IPS-15b (cell line): ENCODE measurements at regions not wholly inside any gene's neighbourhood (a gene's known extent, or its start where the extent isn't known, plus 50 kb on each side); places are given as distances from the start of the nearest gene placed in this dataset.

Experiments used
- H3K27me3 ChIP-seq: one replicate; pipeline ENCODE4 v1.6.1; 2013; ENCODE audit warnings: low read length; ENCODE audit not compliant: control insufficient read depth, insufficient read depth
- H3K36me3 ChIP-seq: one replicate; pipeline ENCODE4 v1.6.1; 2013; ENCODE audit warnings: low read length; ENCODE audit not compliant: control insufficient read depth, insufficient read depth
- H3K4me1 ChIP-seq: one replicate; pipeline ENCODE4 v1.6.1; 2013; ENCODE audit warnings: mild to moderate bottlenecking, low read length; ENCODE audit not compliant: control insufficient read depth, insufficient read depth
- H3K4me3 ChIP-seq: one replicate; pipeline ENCODE4 v1.5.1; 2013; ENCODE audit warnings: low read depth, low read length
- H3K9ac ChIP-seq: one replicate; pipeline ENCODE4 v1.6.1; 2013; ENCODE audit warnings: low read depth, mild to moderate bottlenecking, low read length
- H3K9me3 ChIP-seq: one replicate; pipeline ENCODE4 v1.6.1; 2013; ENCODE audit warnings: mild to moderate bottlenecking, low read length; ENCODE audit not compliant: control insufficient read depth, insufficient read depth

DNA sequence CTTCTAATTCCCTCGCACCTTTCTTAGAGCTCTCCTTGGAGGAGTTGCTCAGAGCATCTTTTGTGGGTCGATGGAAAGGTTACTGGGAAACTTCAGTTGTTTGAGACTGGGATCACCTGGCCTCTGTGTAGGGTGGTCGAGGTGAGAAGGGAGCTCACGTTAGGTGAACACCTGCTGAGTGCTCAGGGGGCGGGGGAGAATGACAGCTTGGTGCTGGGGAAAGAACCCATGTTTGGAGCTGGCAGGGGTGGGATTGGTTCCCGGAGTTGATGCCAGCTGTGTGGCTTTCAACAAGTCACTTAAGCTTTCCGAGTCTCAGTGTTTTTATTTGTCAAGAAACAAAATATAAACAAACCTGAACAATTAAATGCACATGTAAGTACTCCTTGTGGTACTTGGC is 122.3 kb downstream of the GLI2 start:
- H3K4me3 ChIP-seq: no peak overlapping the region
- H3K4me1 ChIP-seq: peaks cover 6% of the 10 kb centered on the region
- peaks cover 5% of the 10 kb centered on the region for H3K36me3 ChIP-seq
- H3K9me3 ChIP-seq: no peaks in the 10 kb centered on the region
- H3K9ac ChIP-seq: no peak overlapping the region
- no peaks in the 10 kb centered on the region for H3K27me3 ChIP-seq

DNA sequence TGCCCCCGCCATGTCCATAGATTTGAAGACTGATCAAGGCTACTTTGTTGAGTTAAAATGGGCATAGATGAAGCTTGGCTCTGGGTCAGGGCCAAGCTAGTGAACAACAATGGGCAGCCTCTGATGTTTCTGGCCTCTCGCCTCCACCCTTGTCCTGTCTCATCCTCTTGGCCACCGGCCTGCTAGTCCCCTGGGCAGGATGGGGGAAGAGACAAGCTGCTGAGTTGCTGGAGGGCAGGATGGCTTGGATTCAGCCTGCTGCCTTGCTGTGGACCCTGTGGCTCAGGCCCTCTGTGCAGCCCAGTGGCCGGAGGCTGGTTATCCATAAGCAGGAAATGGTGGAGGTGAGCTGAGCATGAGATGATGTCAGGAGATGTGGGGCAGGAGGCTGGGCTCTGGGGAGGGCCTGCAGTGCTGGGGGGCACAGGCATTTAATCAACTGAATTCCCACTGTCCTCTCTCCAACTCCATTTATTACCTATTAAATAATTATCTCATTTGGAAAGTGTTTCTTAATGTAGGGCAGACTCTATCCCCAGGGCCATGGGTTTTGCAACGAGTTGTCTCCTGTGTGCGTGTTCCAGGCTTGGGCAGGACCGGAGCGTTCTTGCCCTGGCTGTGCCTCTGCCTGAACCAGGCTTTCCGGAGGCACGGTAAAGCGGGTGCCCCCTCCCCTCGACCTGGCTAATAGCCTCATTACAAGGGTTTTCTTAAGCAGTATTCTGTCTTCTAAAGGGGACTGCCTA is 122.9 kb downstream of the GLI2 start:
- H3K27me3 ChIP-seq: no peaks in the 10 kb centered on the region
- no peak overlapping the region for H3K4me3 ChIP-seq
- H3K9me3 ChIP-seq: no peaks in the 10 kb centered on the region
- H3K4me1 ChIP-seq: peaks cover 6% of the 10 kb centered on the region
- peak overlapping the region; percentile 24 for H3K9ac ChIP-seq
- H3K36me3 ChIP-seq: peaks cover 5% of the 10 kb centered on the region

DNA sequence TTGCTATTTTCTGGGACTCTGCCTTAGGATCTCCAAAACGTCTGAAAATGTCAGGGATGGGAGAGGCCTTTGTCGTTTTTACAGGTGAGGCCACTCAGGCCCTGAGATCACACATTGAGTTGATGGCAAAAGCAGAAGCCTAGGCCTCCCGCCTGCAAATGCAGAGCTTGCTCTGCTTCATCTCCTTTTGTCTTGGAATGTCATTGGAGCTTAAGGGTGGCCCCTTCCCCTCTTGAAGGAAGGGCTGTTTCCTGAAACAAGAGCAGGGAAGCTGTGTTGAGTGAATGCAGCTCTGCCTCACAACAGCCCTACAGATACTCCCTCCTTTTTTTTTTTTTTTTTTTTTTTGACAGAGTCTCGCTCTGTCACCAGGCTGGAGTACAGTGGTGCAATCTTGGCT is 123.5 kb downstream of the GLI2 start:
- Histone ChIP-seq H3K27me3 (no peaks in the 10 kb centered on the region), H3K9me3 (no peaks in the 10 kb centered on the region), H3K36me3 (peaks cover 5% of the 10 kb centered on the region), H3K4me1 (peaks cover 6% of the 10 kb centered on the region), H3K4me3 (no peak overlapping the region), H3K9ac (peak overlapping the region; percentile 24)

DNA sequence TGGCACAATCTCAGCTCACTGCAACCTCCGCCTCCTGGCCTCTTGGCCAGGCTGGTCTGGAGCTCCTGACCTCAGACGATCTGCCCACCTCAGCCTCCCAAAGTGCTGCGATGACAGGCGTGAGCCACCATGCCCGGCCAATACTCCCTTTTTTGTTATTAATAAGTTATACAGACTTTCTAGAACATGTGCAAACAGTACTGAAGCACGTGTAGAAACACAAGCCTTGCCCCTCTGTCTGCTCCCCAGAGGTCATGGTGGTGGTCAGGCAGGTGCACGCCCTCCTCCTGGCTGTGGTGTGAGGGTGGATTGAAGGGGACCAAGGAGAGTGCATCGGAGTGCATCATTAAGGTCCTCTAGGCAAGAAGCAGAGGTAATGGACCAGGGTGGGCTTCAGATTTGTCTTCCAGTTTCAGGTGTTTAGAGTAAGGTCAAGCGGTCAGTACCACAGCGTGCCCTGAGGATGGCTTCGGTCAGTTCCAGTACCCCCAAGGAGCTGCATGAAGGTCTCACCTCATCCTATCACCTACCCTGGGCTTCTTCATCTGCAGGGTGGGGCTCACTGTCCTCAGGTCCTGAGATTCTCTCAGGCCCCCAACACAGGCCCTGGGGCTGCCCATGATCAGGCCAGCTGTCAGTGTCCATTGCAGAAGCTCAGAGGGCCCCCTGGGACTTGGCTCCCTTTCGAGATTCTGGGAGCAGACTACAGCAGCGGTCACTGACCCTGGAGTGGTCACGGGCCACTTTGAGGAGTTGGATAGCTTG is 124.3 kb downstream of the GLI2 start:
- no peaks in the 10 kb centered on the region for H3K9me3 ChIP-seq
- H3K9ac ChIP-seq: no peak overlapping the region
- peaks cover 6% of the 10 kb centered on the region for H3K4me1 ChIP-seq
- H3K4me3 ChIP-seq: no peak overlapping the region
- peaks cover 2% of the 10 kb centered on the region for H3K36me3 ChIP-seq
- no peaks in the 10 kb centered on the region for H3K27me3 ChIP-seq

DNA sequence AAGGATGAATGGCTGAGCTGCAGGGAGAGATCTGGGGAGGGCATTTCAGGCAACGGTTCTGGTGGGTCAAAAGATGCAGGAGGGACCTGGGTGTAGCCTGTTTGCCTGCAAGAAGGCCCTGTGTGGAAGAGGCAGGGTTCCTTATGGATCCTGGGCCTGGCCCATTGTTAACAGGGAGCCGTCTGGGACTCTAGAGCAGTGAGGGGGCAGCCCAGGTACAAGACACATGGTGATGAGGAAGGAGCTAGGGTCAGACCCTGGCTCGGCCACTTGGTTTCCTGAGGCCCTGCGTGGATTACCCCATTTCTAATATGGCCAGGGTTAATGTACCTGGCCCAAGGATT is 124.9 kb downstream of the GLI2 start:
- no peaks in the 10 kb centered on the region for H3K9me3 ChIP-seq
- H3K27me3 ChIP-seq: no peaks in the 10 kb centered on the region
- peaks cover 3% of the 10 kb centered on the region for H3K36me3 ChIP-seq
- H3K4me3 ChIP-seq: no peak overlapping the region
- H3K9ac ChIP-seq: no peak overlapping the region
- peaks cover 6% of the 10 kb centered on the region for H3K4me1 ChIP-seq

DNA sequence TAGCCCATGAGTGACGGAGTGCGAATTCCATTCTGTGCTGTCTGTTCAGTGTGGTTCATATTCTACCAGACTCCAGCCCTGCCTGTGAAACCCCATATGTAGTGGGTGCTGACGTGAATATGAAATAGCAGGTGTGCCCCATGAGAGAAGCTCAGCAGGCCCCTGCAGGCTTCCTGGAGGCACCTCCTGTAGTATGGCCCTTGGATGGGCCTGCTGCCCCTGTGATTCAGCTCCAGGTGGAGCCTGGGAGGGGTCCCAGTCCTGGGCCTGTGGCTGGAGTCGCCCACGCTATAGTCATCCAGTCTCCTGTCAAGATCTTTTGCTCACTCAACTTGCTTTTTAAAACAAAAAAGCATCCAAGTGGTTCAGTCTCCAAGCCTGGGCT is 125.5 kb downstream of the GLI2 start:
- H3K4me3 ChIP-seq: no peak overlapping the region
- no peaks in the 10 kb centered on the region for H3K27me3 ChIP-seq
- no peak overlapping the region for H3K9ac ChIP-seq
- H3K9me3 ChIP-seq: no peaks in the 10 kb centered on the region
- peaks cover 6% of the 10 kb centered on the region for H3K4me1 ChIP-seq
- peaks cover 4% of the 10 kb centered on the region for H3K36me3 ChIP-seq

DNA sequence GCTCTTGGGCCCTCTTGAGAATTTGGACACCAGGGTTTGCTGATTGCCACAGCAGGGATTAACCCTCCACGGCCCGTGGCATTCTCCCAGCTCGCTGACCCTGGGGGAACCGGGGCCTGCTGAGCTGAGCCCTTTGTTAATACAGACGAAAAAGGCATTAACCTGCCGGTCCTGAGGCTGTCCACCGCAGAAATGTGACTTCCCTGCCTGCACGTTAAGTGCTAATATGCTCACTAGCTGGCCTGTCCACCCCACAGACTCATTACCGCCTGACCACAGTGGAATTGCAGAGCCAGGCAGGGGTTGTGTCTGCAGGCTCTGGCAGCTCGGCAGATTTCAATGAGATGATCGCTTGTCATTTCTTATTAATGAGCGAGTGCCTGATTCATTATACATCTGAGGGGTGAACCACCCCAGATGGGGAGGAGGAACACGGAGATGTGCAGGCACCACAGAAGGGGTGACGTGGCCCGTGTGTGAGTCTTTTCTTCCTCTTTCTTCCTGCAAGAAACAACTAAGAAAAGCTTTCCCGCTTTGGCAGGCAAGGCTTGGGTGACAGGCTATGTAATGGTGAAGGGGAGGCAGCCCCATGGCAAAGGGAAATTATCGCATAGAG is 126.0 kb downstream of the GLI2 start:
- H3K36me3 ChIP-seq: peaks cover 4% of the 10 kb centered on the region
- peaks cover 6% of the 10 kb centered on the region for H3K4me1 ChIP-seq
- H3K27me3 ChIP-seq: no peaks in the 10 kb centered on the region
- no peak overlapping the region for H3K4me3 ChIP-seq
- no peak overlapping the region for H3K9ac ChIP-seq
- no peaks in the 10 kb centered on the region for H3K9me3 ChIP-seq

DNA sequence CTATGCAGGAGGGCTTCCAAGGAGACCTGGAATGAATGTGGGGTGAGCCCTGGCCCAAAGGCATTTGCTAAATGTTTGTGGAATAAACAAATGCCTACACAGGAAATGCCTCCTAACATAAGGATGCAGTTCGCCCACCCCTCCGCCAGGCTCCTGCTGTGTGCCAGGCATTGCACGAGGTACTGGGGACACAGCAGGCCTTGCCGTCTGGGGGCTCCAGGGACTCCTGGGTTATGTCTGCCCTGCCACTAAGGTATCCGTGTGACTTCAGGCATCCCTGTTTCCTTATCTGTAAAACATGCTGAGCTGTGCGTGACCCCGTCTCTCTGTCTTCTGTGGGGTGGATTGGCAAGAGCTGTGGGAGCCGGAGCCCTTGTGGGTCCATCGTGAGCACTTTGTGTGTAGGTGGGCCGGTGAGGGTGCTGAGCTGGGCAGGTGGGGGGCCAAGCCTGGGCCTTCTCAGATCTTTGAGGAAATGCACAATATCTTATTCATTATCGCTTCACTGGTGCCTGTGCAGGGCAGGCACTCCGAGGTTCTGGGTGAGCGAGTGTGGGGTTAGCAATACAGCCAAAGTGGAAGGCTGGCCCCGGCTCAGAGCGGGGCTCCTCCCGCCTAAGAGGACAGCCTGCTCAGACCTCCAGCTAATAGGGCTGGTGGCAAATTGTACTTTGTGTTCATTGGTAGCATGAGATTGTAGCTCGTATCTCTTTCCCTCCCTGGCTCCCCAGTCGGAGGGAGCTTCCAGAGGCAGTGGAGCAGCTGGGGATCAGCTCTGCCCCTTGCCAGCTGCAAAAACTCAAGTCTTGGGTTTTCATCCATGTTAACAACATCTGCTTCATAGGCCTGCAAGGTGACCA is 126.8 kb downstream of the GLI2 start:
- H3K4me3 ChIP-seq: no peak overlapping the region
- no peaks in the 10 kb centered on the region for H3K9me3 ChIP-seq
- no peaks in the 10 kb centered on the region for H3K27me3 ChIP-seq
- no peak overlapping the region for H3K9ac ChIP-seq
- peaks cover 9% of the 10 kb centered on the region for H3K4me1 ChIP-seq
- peaks cover 4% of the 10 kb centered on the region for H3K36me3 ChIP-seq

DNA sequence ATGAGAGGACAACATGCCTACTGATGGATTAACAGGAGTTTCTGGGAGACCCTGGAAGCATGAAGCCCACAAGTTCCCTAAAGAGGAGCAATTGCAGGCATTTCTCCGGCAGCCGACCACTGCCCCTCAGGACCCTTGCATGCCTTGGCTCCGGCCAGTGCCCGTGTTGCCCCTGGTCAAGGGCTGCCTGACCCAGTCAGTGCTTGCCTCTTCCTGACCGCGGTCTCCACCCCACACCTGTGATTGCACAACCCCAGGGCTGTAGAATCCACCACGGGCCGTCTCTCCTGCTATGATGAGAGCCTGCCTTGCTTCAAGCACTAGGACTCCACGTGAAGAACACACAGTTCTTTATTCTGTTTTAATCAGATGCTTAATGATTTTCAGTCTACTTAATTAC is 127.5 kb downstream of the GLI2 start:
- Histone ChIP-seq H3K36me3 (peaks cover 4% of the 10 kb centered on the region), H3K9ac (no peak overlapping the region), H3K9me3 (no peaks in the 10 kb centered on the region), H3K27me3 (no peaks in the 10 kb centered on the region), H3K4me1 (peaks cover 9% of the 10 kb centered on the region), H3K4me3 (no peak overlapping the region)

DNA sequence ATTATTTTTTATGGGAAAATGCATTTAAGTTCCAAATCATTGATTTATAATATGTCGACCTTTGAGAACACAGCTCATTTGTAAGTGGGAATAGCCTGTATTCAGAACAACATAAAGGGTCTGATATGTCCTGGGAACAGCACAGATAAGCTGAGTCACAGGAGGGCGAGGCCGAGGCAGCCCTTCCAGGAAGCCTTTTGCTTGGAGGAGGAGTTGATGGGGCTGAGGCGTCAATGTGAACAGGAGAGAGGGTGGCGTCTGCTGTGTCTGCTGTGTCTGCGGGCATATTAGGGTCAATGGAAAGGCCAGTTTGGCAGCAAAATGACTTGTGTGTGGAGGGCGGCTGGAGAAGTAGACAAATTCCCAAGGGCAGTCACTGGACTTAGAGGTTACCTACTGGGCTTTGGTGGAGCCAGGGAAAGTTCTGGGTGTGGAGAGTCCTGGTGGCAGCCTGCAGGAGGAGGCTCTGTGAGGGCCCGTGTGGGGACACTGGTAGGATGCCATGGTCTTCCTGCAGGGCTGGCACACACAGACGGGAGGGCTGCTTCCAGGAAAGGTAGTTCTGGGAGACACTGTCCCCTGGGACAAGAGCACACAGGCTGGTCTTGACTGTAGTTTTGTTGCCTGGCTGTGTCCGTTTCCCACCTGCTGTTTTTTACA is 128.1 kb downstream of the GLI2 start:
- H3K36me3 ChIP-seq: peaks cover 4% of the 10 kb centered on the region
- H3K4me1 ChIP-seq: peaks cover 13% of the 10 kb centered on the region
- H3K9me3 ChIP-seq: no peaks in the 10 kb centered on the region
- no peaks in the 10 kb centered on the region for H3K27me3 ChIP-seq
- no peak overlapping the region for H3K9ac ChIP-seq
- H3K4me3 ChIP-seq: no peak overlapping the region

DNA sequence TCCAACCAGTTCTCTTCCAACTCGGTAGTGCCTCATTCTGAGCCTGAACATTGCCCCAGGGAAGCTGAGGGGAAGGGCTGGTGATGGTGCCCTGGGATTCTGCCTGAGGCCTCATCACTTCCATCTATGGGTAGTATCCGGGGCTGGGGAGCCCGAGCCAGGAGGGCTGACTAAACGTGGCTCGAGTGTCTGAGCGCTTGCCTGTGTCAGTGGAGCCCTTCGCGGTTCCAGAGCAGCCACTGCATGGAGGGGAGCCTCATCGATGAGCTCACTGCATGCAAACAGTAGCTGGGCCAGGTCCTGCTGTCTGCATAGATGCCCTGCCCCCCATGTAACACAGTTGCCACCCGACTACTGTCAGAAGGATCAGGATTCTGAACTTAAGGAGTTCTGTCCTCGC is 129.3 kb downstream of the GLI2 start:
- H3K4me1 ChIP-seq: peaks cover 15% of the 10 kb centered on the region
- peaks cover 4% of the 10 kb centered on the region for H3K36me3 ChIP-seq
- no peaks in the 10 kb centered on the region for H3K9me3 ChIP-seq
- no peak overlapping the region for H3K9ac ChIP-seq
- H3K27me3 ChIP-seq: no peaks in the 10 kb centered on the region
- no peak overlapping the region for H3K4me3 ChIP-seq
